ENCODE measurements at regions not wholly inside any gene's neighbourhood (a gene's known extent, or its start where the extent isn't known, plus 50 kb on each side); places are given as distances from the start of the nearest gene placed in this dataset.

- H3K27me3 Mint-ChIP-seq (ENCODE audit: unreplicated experiment) = no peaks in the 10 kb centered on the region
Measured at GRCh38 chr10:88074971-88075370, 211.5 kb downstream of the PTEN start.

GRCh38 chr10:88076027-88076880 lies 212.8 kb downstream of the PTEN start:
- H3K27ac Mint-ChIP-seq (ENCODE audit: unreplicated experiment) = no peak overlapping the region
- no peak for DNase-seq
- H3K4me3 Mint-ChIP-seq (ENCODE audit: low read depth, unreplicated experiment) = no peak overlapping the region
- BruUV-seq (replicated peaks) = no TSS peak
- no peaks in the 10 kb centered on the region for H3K36me3 Mint-ChIP-seq (ENCODE audit: insufficient read depth, unreplicated experiment)
- no peak for TF ChIP-seq CTCF (IDR thresholded peaks at IDR 0.05; ENCODE audit: unreplicated experiment)
- CTCF ChIA-PET = no interaction called here
- peaks cover 21% of the 10 kb centered on the region for H3K4me1 Mint-ChIP-seq (ENCODE audit: low read depth, unreplicated experiment)
- no peaks in the 10 kb centered on the region for H3K27me3 Mint-ChIP-seq (ENCODE audit: unreplicated experiment)
- intact Hi-C loops (cut with micrococcal nuclease; ENCODE audit: unreplicated experiment) = no loop called here
- no peaks in the 10 kb centered on the region for H3K9me3 Mint-ChIP-seq (ENCODE audit: low read depth, unreplicated experiment)

More at GRCh38 chr10:88074971-88075370, 211.5 kb downstream of the PTEN start:
- DNase-seq = no peak
- CTCF ChIA-PET = no interaction called here
- Mint-ChIP-seq H3K9me3 (ENCODE audit: low read depth, unreplicated experiment) (peaks cover 3% of the 10 kb centered on the region), H3K27ac (ENCODE audit: unreplicated experiment) (no peak overlapping the region), H3K36me3 (ENCODE audit: insufficient read depth, unreplicated experiment) (no peaks in the 10 kb centered on the region), H3K4me1 (ENCODE audit: low read depth, unreplicated experiment) (peaks cover 8% of the 10 kb centered on the region), H3K4me3 (ENCODE audit: low read depth, unreplicated experiment) (no peak overlapping the region)
- TF ChIP-seq CTCF (IDR thresholded peaks at IDR 0.05; ENCODE audit: unreplicated experiment) = no peak
- intact Hi-C loops (cut with micrococcal nuclease; ENCODE audit: unreplicated experiment) = no loop called here
- no TSS peak for BruUV-seq (replicated peaks)

- Mint-ChIP-seq H3K36me3 (ENCODE audit: insufficient read depth, unreplicated experiment) (no peaks in the 10 kb centered on the region), H3K4me1 (ENCODE audit: low read depth, unreplicated experiment) (peaks cover 31% of the 10 kb centered on the region), H3K9me3 (ENCODE audit: low read depth, unreplicated experiment) (no peaks in the 10 kb centered on the region), H3K27ac (ENCODE audit: unreplicated experiment) (no peak overlapping the region), H3K4me3 (ENCODE audit: low read depth, unreplicated experiment) (no peak overlapping the region), H3K27me3 (ENCODE audit: unreplicated experiment) (no peaks in the 10 kb centered on the region)
- intact Hi-C loops (cut with micrococcal nuclease; ENCODE audit: unreplicated experiment) = no loop called here
- BruUV-seq (replicated peaks) = no TSS peak
- no peak for DNase-seq
- no peak for TF ChIP-seq CTCF (IDR thresholded peaks at IDR 0.05; ENCODE audit: unreplicated experiment)
- CTCF ChIA-PET = interaction anchor here (1.0 kb wide), 1 partner anchor 185 kb away, joined by 3 read pairs; no protein-coding TSS in a partner anchor
Measured at GRCh38 chr10:88077977-88078376, 214.6 kb downstream of the PTEN start.

GRCh38 chr10:88080213-88080612 lies 216.8 kb downstream of the PTEN start:
- CTCF ChIA-PET = interaction anchor here (0.6 kb wide), 1 partner anchor 250 kb away, joined by 3 read pairs; no protein-coding TSS in a partner anchor
- Mint-ChIP-seq H3K4me1 (ENCODE audit: low read depth, unreplicated experiment) (peaks cover 31% of the 10 kb centered on the region), H3K9me3 (ENCODE audit: low read depth, unreplicated experiment) (no peaks in the 10 kb centered on the region), H3K4me3 (ENCODE audit: low read depth, unreplicated experiment) (no peak overlapping the region), H3K27me3 (ENCODE audit: unreplicated experiment) (no peaks in the 10 kb centered on the region), H3K27ac (ENCODE audit: unreplicated experiment) (no peak overlapping the region), H3K36me3 (ENCODE audit: insufficient read depth, unreplicated experiment) (no peaks in the 10 kb centered on the region)
- intact Hi-C loops (cut with micrococcal nuclease; ENCODE audit: unreplicated experiment) = no loop called here
- no TSS peak for BruUV-seq (replicated peaks)
- peak; percentile 33 for DNase-seq
- no peak for TF ChIP-seq CTCF (IDR thresholded peaks at IDR 0.05; ENCODE audit: unreplicated experiment)

Data from Calu3 (cell line).